HFF-Myc (cell line): ENCODE measurements at regions not wholly inside any gene's neighbourhood (a gene's known extent, or its start where the extent isn't known, plus 50 kb on each side); places are given as distances from the start of the nearest gene placed in this dataset.
A peak's percentile ranks its signal among the peaks of the same experiment; 100 is the strongest.

ENCODE experiments used
- DNase-seq: peaks from one replicate; pipeline ENCODE4 v3.0.0-alpha.2; 2011; ENCODE audit warnings: low read depth; ENCODE audit errors: extremely low read depth
- H3K4me3 ChIP-seq: replicated peaks from 2 replicates; pipeline ENCODE4 v1.5.1; 2011; ENCODE audit warnings: low read depth, mild to moderate bottlenecking, control low read depth, low read length
- TF ChIP-seq, protein P1 (sequence below): IDR thresholded peaks from 2 replicates; pipeline ENCODE4 v1.5.1; 2012; ENCODE audit warnings: mild to moderate bottlenecking, low read depth, low read length, control low read depth; ENCODE audit errors: missing control alignments

DNA sequence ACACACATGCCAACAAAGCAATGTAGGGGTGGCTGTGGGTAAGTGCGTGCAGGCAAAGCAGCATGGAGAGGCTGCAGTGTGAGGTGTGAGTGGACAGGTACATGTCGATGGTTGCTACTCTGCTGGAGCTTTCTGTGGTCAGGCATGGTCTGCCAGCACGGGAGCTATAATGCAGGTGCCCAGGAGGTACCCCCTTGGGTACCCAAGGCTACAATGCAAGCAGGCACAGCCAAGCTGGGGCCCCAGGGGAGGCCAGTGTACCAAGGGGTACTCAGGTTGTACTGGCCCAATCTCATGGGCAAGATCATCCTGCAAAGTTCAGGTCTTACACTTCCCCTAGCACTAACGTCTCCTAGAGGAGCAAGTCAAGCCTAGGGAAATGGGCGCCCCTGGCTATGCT lies 58.4 kb upstream of the IRAK1BP1 start:
- H3K4me3 ChIP-seq: no peak overlapping the region
- TF ChIP-seq, protein P1, sequence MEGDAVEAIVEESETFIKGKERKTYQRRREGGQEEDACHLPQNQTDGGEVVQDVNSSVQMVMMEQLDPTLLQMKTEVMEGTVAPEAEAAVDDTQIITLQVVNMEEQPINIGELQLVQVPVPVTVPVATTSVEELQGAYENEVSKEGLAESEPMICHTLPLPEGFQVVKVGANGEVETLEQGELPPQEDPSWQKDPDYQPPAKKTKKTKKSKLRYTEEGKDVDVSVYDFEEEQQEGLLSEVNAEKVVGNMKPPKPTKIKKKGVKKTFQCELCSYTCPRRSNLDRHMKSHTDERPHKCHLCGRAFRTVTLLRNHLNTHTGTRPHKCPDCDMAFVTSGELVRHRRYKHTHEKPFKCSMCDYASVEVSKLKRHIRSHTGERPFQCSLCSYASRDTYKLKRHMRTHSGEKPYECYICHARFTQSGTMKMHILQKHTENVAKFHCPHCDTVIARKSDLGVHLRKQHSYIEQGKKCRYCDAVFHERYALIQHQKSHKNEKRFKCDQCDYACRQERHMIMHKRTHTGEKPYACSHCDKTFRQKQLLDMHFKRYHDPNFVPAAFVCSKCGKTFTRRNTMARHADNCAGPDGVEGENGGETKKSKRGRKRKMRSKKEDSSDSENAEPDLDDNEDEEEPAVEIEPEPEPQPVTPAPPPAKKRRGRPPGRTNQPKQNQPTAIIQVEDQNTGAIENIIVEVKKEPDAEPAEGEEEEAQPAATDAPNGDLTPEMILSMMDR: no peak
- no peak for DNase-seq

DNA sequence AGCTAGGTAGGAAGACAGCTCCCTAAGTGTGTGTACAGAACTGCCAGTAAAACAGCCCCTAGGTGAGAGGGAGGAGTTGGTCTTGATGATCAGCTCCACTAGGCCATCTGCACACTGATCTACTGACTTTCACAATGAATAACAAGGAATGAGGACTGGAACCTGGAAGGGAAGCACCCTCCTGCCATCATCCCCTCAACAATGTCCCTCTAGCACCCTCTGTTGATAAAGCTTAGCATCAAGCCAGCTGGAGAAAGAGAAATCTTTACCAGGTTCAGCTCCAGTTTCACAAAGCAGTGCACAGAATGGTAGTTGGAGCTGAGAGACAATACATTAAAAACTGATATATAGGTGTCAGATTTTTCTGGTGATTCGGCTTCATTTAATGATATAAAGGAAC lies 57.2 kb upstream of the IRAK1BP1 start:
- H3K4me3 ChIP-seq: no peak overlapping the region
- DNase-seq: peak; percentile 17
- TF ChIP-seq, protein P1: peak; percentile 58

DNA sequence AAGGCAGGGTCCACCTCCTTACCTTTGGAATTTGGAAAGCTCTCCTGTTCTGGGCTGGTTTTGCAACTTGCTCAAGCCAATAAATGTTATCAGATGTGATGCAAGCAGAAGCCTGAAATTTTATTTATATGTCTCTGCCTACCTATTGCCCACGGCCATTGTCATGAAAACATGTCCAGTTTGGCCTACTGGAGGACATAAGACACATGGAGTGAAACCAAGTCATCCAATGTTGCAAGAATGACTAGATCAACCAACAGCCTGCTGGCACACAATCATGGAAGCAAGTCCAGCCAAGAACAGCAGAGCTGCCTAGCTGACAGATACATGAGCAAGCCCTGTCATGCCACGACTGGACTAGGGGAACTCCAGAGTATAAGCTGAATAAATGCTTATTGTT lies 56.7 kb upstream of the IRAK1BP1 start:
- DNase-seq: no peak
- H3K4me3 ChIP-seq: no peak overlapping the region
- TF ChIP-seq, protein P1: no peak
